IMR-90 (cell line): ENCODE measurements at regions not wholly inside any gene's neighbourhood (a gene's known extent, or its start where the extent isn't known, plus 50 kb on each side); places are given as distances from the start of the nearest gene placed in this dataset.

Experiments
- CTCF ChIP-seq: conservative IDR thresholded peaks from 2 replicates; pipeline ENCODE4 v1.5.1; 2012; ENCODE audit warnings: mild to moderate bottlenecking, low read depth, low read length, improper control_type of control experiment
- RFX5 ChIP-seq: IDR thresholded peaks from 2 replicates; pipeline ENCODE4 v1.8.0; 2012; ENCODE audit warnings: low read depth, mild to moderate bottlenecking, low read length, moderate library complexity

- TF ChIP-seq RFX5 (no peak), CTCF (no peak)
Observed at GRCh38 chr11:110808248-110808647, 96.0 kb upstream of the ARHGAP20 start.
